HCT116 (cell line): ENCODE measurements at regions not wholly inside any gene's neighbourhood (a gene's known extent, or its start where the extent isn't known, plus 50 kb on each side); places are given as distances from the start of the nearest gene placed in this dataset.

Source experiments
- ATAC-seq: fragments of 200-7000 bp; cut with Tn5 transposase; 2 replicates; pipeline ENCODE4 v1.9.1; 2020; ENCODE audit warnings: mild to moderate bottlenecking, moderate library complexity
- BruUV-seq: library from RNA; stranded (reverse); fragments of 400-500 nt; replicated peaks from 2 replicates; lab custom pipeline; 2021; lab: Mats Ljungman, UMichigan
- CTCF ChIA-PET: fragments of 300-600 bp; sonication (Branson Sonifier 250); formaldehyde crosslinking; loops from one replicate; lab custom pipeline; 2021; ENCODE audit warnings: antibody characterized with exemption; lab: Charles Lee
- POLR2A ChIA-PET: fragments of 300-600, 350-600 bp; sonication (Branson Sonifier 250); formaldehyde crosslinking; loops from one replicate; lab custom pipeline; 2021; ENCODE audit warnings: antibody characterized with exemption; lab: Charles Lee
- RAD21 ChIA-PET, 2 experiments: fragments of 300-600 bp; sonication (Branson Sonifier 250); formaldehyde crosslinking; loops; one replicate each; lab custom pipeline; 2023; ENCODE audit warnings: low total read pairs in 2 of 2; ENCODE audit not compliant: uncharacterized antibody in 2 of 2, unreplicated experiment in 2 of 2, low non-redundant PET in 1 of 2; lab: Charles Lee
- DNase-seq: peaks from one replicate; pipeline ENCODE4 v3.0.0-alpha.2; 2010; ENCODE audit warnings: low read depth, low spot score
- H2AFZ ChIP-seq: fragments of 200-600 bp; shearing (Covaris generic), sonication (generic); 2 replicates; pipeline ENCODE4 v1.6.1; 2017; ENCODE audit warnings: low read depth, mixed run types, mixed read lengths, antibody characterized with exemption, low read length; ENCODE audit not compliant: poor library complexity, severe bottlenecking
- H3K27ac ChIP-seq: 2 replicates; pipeline ENCODE4 v1.5.1; 2012; ENCODE audit warnings: low read depth, low read length
- H3K27me3 ChIP-seq: fragments of 200-600 bp; sonication (generic); 2 replicates; pipeline ENCODE4 v1.6.1; 2016; ENCODE audit warnings: mixed run types, low read length, mixed read lengths; ENCODE audit not compliant: insufficient read depth
- H3K36me3 ChIP-seq, 2 experiments: fragments of 200-500 bp in 1 of 2; fragments of 200-600 bp in 1 of 2; sonication (Bioruptor generic) in 1 of 2; sonication (generic) in 1 of 2; 2 replicates each; pipeline versions ENCODE4 v1.5.1 to v1.6.1; 2014 to 2016; ENCODE audit warnings: low read length in 2 of 2, inconsistent platforms in 1 of 2, mixed read lengths in 1 of 2, mixed run types in 1 of 2; ENCODE audit not compliant: insufficient read depth in 2 of 2, control insufficient read depth in 1 of 2
- H3K4me1 ChIP-seq, 2 experiments: fragments of 200-600 bp in 1 of 2; sonication (generic) in 1 of 2; 2 replicates each; pipeline versions ENCODE4 v1.5.1 to v1.6.1; 2012 to 2017; ENCODE audit warnings: low read length in 2 of 2, inconsistent platforms in 1 of 2, mild to moderate bottlenecking in 1 of 2, mixed read lengths in 1 of 2, mixed run types in 1 of 2, moderate library complexity in 1 of 2; ENCODE audit not compliant: insufficient read depth in 2 of 2, control insufficient read depth in 1 of 2
- H3K4me2 ChIP-seq: fragments of 200-600 bp; sonication (generic); 2 replicates; pipeline ENCODE4 v1.6.1; 2017; ENCODE audit warnings: mixed run types, low read length, mixed read lengths
- H3K4me3 ChIP-seq, 2 experiments: fragments of 200-600 bp in 1 of 2; sonication (generic) in 1 of 2; replicated peaks in 1 of 2; 2 replicates each; pipeline ENCODE4 v1.5.1; 2011 to 2016; ENCODE audit warnings: low read length in 2 of 2, control low read depth in 1 of 2, low read depth in 1 of 2, mild to moderate bottlenecking in 1 of 2, mixed read lengths in 1 of 2, mixed run types in 1 of 2
- H3K79me2 ChIP-seq: fragments of 200-600 bp; sonication (generic); 2 replicates; pipeline ENCODE4 v1.6.1; 2017; ENCODE audit warnings: mild to moderate bottlenecking, mixed run types, low read length, moderate library complexity, mixed read lengths; ENCODE audit not compliant: insufficient read depth
- H3K9ac ChIP-seq: fragments of 200-600 bp; sonication (generic); 2 replicates; pipeline ENCODE4 v1.6.1; 2016; ENCODE audit warnings: low read length, mixed read lengths
- H3K9me2 ChIP-seq: fragments of 200-600 bp; sonication (generic), shearing (Covaris generic); 2 replicates; pipeline ENCODE4 v1.6.1; 2017; ENCODE audit warnings: mixed run types, mild to moderate bottlenecking, moderate library complexity; ENCODE audit not compliant: insufficient read depth
- H3K9me3 ChIP-seq, 2 experiments: fragments of 200-500 bp in 1 of 2; fragments of 200-600 bp in 1 of 2; sonication (Bioruptor generic) in 1 of 2; sonication (generic) in 1 of 2; 2 replicates each; pipeline ENCODE4 v1.6.1; 2014 to 2017; ENCODE audit warnings: low read length in 2 of 2, mixed read lengths in 2 of 2, inconsistent platforms in 1 of 2, low read depth in 1 of 2, mild to moderate bottlenecking in 1 of 2, mixed run types in 1 of 2, moderate library complexity in 1 of 2; ENCODE audit not compliant: control insufficient read depth in 1 of 2, insufficient read depth in 1 of 2
- H4K20me1 ChIP-seq: fragments of 200-600 bp; sonication (generic), shearing (Covaris generic); 2 replicates; pipeline ENCODE4 v1.6.1; 2017; ENCODE audit warnings: mixed run types, mild to moderate bottlenecking, moderate library complexity; ENCODE audit not compliant: insufficient read depth
- EGR1 ChIP-seq: IDR thresholded peaks from 2 replicates; pipeline ENCODE4 v1.6.1; 2012; ENCODE audit warnings: low read depth
- SIN3A ChIP-seq: IDR thresholded peaks from 2 replicates; pipeline ENCODE4 v1.6.1; 2012; ENCODE audit warnings: low read depth
- intact Hi-C: fragments of 100-400 bp; cut with micrococcal nuclease; formaldehyde crosslinking; loops from 2 replicates; pipeline ENCODE4 v1.10.0; 2022
- TF ChIP-seq, protein P1 (sequence below), 3 experiments: fragments of 200-600 bp in 1 of 3; sonication (generic) in 1 of 3; IDR thresholded peaks in 2 of 3; conservative IDR thresholded peaks in 1 of 3; 2 replicates each; pipeline ENCODE4 v1.5.1; 2012 to 2017; ENCODE audit warnings: low read depth in 2 of 3, low read length in 2 of 3, antibody characterized with exemption in 1 of 3, borderline replicate concordance in 1 of 3, control low read depth in 1 of 3, mild to moderate bottlenecking in 1 of 3, mixed read lengths in 1 of 3, mixed run types in 1 of 3, moderate library complexity in 1 of 3; ENCODE audit not compliant: insufficient read depth in 1 of 3
- TF ChIP-seq, protein P2 (sequence below): IDR thresholded peaks from 2 replicates; pipeline ENCODE4 v1.6.1; 2012; ENCODE audit warnings: low read depth

DNA sequence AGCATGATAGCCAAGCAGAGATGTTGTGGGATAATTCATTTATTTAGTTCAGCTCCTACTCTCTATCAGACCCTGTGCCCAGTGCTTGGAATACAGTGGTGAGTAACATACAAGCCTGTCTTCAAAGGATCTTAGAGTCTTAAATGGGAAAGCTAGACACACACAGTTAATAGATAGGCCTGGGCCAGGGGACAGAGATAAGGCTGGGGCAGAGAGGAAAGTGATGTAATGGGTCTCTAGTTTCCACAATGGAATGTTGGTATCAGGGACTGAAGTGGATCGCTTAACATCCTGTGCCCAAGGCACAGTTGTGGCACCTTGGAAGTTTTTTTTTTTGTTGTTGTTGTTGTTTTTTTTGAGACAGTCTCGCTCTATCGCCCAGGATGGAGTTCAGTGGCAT, 79.9 kb upstream of the POLG start:
- ATAC-seq (no peak), DNase-seq (no peak)
- H4K20me1 ChIP-seq: no peaks in the 10 kb centered on the region
- no peak overlapping the region for H3K9ac ChIP-seq
- no peak overlapping the region for H2AFZ ChIP-seq
- no peak overlapping the region for H3K27ac ChIP-seq
- no peaks in the 10 kb centered on the region for H3K79me2 ChIP-seq
- H3K4me1 ChIP-seq: peaks cover 0 to 9% of the 10 kb centered on the region in 2 experiments; a peak in 2 of 4 replicates
- no peak overlapping the region for H3K4me3 ChIP-seq
- H3K9me3 ChIP-seq: no peaks in the 10 kb centered on the region
- ChIA-PET RAD21 (no interaction called here), POLR2A (no interaction called here), CTCF (interaction anchor here (1.9 kb wide), 1 partner anchor 56 kb away, joined by 7 read pairs; no protein-coding TSS in a partner anchor)
- no peaks in the 10 kb centered on the region for H3K36me3 ChIP-seq
- peaks cover 4% of the 10 kb centered on the region; the same call in 1 of the 2 replicates for H3K27me3 ChIP-seq
- no TSS peak for BruUV-seq
- intact Hi-C loops: no loop called here
- no peaks in the 10 kb centered on the region for H3K9me2 ChIP-seq
- no peak overlapping the region for H3K4me2 ChIP-seq
- TF ChIP-seq, protein P1, sequence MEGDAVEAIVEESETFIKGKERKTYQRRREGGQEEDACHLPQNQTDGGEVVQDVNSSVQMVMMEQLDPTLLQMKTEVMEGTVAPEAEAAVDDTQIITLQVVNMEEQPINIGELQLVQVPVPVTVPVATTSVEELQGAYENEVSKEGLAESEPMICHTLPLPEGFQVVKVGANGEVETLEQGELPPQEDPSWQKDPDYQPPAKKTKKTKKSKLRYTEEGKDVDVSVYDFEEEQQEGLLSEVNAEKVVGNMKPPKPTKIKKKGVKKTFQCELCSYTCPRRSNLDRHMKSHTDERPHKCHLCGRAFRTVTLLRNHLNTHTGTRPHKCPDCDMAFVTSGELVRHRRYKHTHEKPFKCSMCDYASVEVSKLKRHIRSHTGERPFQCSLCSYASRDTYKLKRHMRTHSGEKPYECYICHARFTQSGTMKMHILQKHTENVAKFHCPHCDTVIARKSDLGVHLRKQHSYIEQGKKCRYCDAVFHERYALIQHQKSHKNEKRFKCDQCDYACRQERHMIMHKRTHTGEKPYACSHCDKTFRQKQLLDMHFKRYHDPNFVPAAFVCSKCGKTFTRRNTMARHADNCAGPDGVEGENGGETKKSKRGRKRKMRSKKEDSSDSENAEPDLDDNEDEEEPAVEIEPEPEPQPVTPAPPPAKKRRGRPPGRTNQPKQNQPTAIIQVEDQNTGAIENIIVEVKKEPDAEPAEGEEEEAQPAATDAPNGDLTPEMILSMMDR (IDR thresholded peaks at IDR 0.05 in 2 of 3, conservative IDR thresholded peaks at IDR 0.05 in 1 of 3; ENCODE audit: borderline replicate concordance in 1 of 3, insufficient read depth in 1 of 3, low read depth in 2 of 3, low read length in 2 of 3): no peak
- no peak for TF ChIP-seq EGR1
- TF ChIP-seq, protein P2, sequence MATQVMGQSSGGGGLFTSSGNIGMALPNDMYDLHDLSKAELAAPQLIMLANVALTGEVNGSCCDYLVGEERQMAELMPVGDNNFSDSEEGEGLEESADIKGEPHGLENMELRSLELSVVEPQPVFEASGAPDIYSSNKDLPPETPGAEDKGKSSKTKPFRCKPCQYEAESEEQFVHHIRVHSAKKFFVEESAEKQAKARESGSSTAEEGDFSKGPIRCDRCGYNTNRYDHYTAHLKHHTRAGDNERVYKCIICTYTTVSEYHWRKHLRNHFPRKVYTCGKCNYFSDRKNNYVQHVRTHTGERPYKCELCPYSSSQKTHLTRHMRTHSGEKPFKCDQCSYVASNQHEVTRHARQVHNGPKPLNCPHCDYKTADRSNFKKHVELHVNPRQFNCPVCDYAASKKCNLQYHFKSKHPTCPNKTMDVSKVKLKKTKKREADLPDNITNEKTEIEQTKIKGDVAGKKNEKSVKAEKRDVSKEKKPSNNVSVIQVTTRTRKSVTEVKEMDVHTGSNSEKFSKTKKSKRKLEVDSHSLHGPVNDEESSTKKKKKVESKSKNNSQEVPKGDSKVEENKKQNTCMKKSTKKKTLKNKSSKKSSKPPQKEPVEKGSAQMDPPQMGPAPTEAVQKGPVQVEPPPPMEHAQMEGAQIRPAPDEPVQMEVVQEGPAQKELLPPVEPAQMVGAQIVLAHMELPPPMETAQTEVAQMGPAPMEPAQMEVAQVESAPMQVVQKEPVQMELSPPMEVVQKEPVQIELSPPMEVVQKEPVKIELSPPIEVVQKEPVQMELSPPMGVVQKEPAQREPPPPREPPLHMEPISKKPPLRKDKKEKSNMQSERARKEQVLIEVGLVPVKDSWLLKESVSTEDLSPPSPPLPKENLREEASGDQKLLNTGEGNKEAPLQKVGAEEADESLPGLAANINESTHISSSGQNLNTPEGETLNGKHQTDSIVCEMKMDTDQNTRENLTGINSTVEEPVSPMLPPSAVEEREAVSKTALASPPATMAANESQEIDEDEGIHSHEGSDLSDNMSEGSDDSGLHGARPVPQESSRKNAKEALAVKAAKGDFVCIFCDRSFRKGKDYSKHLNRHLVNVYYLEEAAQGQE: no peak
- TF ChIP-seq SIN3A: no peak
- TF ChIP-seq, all 23 proteins: peak for 0
